ENCODE measurements at regions not wholly inside any gene's neighbourhood (a gene's known extent, or its start where the extent isn't known, plus 50 kb on each side); places are given as distances from the start of the nearest gene placed in this dataset.

DNA sequence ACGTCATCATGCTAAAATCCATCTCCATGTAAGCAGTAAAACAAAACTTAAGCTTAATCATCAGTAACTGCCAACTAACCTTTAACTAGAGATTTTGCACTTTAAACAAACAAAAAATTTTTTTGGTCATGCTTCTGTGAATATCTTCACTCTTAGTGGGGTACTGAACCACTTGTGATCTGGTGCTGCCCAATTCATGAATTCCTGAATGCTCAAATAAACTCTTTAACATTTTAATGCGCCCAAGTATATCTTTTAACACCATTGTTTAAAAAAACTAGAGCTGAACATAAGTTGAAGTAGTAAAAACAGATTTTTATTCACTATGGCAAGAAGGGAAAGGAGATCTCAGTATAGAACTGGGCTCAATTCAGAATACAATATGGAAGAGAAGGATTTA lies 196.9 kb upstream of the USP24 start:
- DNase-seq (ENCODE audit: low spot score): no peak
- intact Hi-C loops (cut with DNase I): no loop called here

DNA sequence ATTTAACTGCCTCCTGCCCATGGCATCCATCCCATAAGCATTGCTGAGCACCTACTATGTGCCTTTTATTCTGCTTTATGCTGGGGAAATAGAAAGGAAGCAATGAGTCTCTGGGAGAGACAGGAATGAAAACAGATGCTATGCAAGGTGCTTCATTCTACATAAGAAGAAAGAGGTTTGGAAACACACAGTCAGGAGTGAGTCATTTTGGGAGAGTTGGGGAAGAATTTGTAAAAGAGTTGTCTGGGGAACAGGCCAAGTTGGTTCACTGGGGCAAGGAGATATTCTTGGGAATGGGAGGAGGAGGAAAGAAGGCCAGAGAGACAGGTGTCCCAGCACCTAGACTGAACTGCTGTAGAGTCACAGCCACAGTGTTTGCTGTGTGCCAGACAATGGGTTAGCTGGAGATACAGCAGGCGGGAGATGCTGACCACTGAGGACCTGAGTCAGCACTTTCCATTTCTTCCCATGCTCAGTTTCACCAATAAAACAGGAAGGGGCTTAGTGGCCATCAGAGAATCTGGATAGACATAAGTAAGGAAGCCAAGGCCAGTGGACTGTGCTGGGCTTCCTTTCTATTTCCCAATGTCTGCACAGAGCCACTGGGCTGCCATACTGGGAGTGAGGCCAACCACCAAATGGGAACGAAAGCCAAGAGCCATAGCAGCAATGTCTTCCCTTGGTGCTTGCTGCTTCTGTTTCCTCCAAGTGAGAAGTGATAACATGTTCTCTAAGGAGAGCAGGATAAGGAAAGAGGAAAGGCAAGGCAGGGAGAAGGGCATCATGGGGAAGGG lies 187.7 kb upstream of the USP24 start:
- intact Hi-C loops (cut with DNase I): no loop called here
- no peak for DNase-seq (ENCODE audit: low spot score)

DNA sequence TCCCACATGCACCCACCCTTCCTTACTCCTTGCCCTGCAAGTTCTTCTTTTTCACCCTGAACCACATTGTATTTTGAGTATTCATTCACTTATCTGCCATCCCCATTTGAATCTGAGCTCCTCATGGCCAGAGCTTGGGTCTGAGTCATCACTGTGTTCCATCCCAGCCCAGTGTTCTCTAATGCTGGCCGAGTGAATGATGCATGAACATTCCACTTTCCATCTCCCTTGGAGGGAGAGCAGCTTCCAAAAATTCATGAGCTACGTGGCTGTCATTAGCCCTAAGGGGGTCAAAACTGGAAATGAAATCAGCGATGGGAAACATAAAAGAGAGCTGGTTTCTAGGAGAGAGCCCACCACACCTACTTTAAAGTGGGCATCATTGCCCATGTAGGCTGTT lies 187.0 kb upstream of the USP24 start:
- intact Hi-C loops (cut with DNase I): no loop called here
- DNase-seq (ENCODE audit: low spot score): no peak

DNA sequence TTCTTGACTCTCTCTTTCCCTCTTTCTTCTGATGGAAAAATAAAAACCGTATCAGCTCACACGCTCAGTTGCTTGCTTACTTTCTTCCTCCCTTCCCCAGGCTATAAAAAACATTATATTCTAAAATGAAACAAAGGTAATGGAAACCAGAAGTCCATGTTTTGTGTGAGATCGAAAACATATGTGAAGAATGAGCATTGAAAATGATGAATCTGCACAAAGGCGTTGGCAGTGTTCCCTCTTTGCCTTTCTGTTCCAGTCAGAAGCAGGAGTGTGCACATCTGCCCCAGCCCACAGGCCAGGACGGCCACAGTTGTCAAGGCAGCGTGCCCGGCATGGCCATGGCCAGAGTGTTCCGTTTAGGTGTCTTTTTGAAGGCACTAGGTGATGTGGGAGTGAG lies 185.3 kb upstream of the USP24 start:
- DNase-seq (ENCODE audit: low spot score): no peak
- intact Hi-C loops (cut with DNase I): no loop called here

DNA sequence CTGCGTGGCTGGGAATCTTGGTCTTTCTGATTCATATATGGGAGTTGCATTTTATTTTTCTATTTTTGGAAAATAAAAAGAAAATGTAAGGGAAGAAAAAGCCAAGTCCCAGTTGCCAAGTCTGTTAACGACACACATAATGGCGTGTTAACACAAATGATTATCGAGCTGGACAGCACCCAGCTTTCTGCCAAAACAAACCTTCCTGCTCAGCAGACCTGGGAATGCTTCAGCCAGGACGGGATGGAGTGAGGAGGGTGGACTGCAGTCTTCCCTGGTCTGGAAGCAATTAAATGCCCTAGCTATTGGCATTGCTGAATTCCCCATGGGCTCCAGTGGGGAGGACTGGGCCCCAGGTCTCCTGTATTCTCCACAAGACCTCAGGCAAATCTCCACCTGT lies 184.2 kb upstream of the USP24 start:
- DNase-seq (ENCODE audit: low spot score): no peak
- intact Hi-C loops (cut with DNase I): no loop called here

DNA sequence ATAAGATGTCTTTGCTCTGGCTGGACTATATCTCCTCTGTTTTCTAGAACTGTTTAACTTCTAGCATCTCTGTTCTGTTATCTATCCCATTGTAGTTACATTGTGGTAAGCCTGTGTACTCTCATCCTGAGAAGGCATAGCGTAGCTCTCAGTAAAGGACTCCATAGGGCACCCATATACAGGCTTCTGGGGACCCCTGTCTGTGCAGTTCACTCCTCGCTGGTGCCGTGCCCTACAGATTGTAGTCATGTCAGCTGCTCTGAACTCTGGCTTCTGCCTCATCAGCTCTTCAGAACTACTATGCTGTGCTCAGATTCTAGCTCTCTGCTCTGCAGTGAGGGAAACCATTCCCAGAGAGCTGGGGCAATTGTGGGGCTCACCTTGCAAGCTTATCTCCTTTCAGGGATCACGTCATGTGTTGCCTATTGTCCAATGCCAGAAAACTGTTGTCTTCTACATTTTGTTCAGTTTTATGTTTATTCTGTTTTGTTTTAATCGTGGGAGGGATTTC lies 181.3 kb upstream of the USP24 start:
- intact Hi-C loops (cut with DNase I): no loop called here
- no peak for DNase-seq (ENCODE audit: low spot score)

DNA sequence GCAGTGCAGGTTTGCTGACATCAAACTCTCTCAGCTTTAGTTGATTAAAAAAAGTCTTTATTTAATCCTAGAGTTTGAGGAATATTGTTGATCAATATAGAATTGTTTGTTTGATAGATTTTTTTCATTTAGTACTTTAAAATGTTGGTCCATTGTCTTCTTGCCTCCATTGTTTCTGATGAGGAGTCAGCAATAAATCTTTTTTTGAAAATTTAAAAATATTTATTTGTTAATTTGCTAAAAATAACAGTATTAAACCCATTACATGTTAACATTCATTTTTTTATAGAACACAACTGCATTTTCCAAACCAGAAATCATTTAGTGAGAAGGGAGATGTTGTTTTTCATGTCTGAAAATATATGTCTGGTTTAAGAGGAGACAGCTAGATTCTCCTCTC lies 173.8 kb upstream of the USP24 start:
- intact Hi-C loops (cut with DNase I): no loop called here

DNA sequence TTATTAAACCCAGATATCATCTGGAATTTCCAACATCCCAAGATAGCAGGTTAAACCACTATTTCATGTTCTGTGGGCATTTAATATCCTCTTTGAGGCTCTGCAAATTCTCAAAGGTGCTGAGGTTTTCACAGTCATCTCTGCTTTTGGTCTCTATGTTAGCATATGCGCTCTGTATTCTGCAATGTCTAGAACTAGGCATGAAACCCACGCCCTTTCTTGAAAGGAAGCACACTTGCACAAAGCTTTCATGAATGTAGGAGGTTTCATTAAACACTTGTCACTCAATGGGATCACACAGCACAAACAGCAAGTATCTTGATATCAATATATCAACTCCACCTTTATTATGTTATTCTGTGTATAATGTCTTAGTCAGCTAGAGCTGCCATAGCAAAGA lies 172.0 kb upstream of the USP24 start:
- intact Hi-C loops (cut with DNase I): no loop called here
- no peak for DNase-seq (ENCODE audit: low spot score)

More for the DNA sequence above, 173.8 kb upstream of the USP24 start:
- DNase-seq (ENCODE audit: low spot score): no peak

DNA sequence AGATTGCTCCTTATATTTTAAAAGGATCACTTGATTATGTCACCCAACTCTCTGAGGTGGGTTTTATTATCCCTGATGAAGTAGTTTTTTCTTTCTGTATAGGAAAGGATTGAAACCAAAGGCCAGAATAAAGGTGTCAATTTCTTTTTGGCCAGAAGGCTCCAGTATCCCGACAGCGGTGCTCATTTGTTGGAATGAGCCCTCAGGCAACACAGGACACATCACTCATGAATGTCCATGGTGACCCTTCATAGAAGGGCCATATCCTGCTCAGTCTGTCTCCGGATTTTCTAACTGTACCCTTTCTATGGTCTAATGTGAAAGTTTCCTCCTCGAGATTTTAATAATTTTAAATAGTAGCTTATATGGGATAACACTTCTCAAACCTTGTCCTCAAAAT lies 171.3 kb upstream of the USP24 start:
- no peak for DNase-seq (ENCODE audit: low spot score)
- intact Hi-C loops (cut with DNase I): no loop called here

DNA sequence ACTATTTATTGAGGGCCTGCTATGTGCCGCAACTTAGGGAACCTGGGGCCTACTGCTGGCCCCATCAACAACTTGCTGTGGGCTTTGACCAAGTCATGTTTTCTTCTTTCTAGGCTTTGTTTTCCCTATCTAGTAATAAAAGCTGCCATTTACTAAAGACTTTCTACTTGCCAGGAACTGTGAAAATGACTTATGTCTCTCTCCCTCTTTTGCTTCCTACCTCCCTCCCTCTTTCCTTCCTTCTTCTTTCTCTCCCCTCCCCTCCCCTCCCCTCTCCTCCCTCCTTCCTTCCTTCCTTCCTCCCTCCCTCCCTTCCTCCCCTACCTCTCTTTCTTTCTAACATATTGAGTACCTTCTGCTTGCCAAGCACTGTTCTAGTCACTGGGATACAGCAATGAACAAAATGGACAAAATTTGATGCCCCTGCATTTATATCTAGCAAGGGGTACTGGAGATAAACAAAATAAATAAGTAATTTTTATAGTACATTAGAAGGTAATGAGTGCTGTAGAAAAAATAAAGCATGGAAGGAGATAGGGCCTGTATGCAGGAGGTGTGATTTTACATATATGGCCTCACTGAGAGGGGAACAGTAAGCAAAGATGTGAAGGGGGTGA lies 170.3 kb upstream of the USP24 start:
- intact Hi-C loops (cut with DNase I): no loop called here
- DNase-seq (ENCODE audit: low spot score): no peak

DNA sequence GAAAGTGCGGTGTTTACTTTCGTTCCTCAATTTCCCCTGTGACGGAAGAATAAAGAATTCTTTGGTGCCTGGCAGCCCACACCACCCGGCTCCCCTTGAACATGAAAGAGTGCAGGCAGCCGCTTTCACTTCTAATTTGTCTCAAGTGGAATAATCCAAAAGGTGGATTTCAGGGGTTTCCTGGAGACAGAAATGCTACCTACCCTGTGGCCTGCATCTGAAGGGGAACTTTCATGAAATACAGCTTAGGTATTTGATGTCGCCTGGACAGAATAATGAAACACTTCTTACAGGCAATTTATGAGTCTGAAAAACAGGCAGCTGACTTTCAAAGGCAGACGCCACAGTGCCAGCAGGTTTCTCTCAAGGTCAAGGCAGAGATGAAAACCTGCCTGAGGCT lies 169.5 kb upstream of the USP24 start:
- intact Hi-C loops (cut with DNase I): no loop called here
- no peak for DNase-seq (ENCODE audit: low spot score)

DNA sequence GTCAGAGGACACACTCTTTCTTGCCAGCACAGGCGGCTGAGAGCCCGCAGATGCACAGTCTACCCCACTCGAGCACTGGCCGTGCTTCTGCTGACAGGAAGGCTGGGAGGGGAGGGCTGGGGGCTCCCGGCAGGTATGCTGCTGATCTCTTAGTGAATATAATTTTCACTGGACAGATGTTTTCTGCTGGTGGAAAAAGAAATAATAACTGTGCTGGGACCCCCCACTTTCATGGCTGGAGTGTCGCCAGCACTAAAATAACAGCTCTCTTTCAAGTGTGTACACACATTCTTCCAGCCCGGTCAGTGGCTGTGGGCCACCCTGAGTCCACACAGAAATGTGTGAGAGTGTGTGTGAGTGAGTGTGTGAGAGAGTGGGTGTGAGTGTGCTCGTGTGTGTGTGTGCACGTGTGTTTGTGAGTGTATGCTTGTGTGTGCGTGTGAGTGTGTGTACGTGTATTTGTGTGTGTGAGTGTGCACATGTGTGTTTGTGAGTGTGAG lies 167.7 kb upstream of the USP24 start:
- no peak for DNase-seq (ENCODE audit: low spot score)
- intact Hi-C loops (cut with DNase I): no loop called here

DNA sequence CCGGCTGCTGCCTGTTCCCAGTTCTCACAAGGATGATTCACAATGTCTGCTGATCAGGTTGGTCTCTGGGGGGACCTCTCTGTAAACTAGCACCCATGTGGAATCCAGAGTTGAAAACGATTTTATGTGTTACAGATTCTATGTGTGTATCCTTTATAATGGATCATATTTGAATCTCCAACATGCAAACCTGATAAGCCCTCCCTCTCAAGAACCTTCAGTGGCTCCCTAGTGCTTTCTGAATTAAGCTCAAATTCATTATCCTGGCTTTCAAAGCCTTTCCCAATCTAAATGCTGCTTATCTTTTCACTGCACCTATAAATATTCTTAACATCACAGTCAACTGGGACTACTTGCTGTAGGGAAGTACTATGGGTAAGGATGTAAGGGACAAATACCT lies 166.8 kb upstream of the USP24 start:
- intact Hi-C loops (cut with DNase I): no loop called here
- DNase-seq (ENCODE audit: low spot score): no peak

DNA sequence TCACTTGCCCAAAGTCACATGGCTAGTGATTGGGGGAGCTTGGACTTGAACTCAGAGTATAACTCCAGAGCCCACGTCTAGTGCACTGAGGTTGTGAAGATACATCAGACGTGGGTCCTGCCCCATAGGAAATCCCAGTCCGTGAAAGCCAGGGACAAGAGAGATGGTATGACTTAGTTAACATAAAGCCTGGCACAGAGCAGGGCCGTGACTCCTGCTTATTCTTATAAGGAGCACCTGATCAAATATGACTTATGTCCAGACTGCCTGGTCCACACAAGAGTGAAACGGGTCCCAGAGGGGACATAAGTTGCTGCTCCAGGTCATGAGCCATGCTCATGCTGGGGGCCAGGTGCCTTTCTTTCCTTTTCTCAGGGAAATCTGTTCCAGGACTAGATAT lies 166.3 kb upstream of the USP24 start:
- no peak for DNase-seq (ENCODE audit: low spot score)
- intact Hi-C loops (cut with DNase I): no loop called here

DNA sequence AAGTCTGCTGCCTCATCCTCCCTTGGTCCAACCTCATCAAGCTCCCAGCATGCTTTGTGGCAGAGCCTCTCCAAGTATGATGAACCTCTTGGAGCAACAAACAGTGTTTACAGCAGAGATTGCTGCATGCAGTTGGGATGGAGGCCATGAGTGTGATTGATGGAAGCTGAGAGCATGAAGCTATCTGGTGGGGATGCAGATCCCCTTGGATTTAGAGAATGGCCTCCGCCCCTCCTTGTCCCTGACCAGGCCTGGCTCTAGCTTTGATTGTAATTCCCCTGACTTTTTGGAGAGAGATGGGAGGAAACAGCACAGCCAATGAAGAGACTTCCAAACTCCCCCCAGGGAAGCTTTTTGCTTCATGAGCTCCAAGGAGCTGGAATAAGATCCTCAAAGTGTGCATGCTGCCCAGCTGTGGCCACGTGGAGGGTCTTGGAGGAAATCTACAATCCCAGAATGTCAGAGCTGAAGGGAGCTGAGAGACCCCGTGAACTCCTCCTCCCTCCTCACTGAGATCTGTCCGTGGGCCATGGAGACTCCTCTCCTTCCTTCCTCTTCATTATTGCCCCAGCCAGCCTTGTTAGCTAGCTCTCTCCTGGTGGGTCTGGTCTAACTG lies 165.3 kb upstream of the USP24 start:
- intact Hi-C loops (cut with DNase I): no loop called here
- no peak for DNase-seq (ENCODE audit: low spot score)

DNA sequence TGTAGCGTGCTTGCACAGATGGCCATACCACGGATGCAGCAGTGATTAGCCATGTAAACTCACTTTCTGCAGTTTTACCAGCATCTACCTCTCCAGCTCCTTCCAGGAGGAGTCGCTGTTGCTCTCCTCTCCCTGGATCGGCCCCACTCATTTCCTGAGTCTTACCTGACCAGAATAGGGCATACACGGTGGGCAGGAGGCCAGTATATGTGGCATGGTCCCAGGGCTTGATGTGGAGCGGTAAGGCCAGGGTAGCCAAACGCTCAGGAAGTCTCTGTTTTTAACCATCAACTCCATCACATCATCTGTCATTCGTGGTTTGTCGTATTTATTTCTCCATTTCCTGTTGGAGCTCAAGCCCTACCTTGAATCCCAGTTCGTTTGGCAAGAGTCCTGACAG lies 163.4 kb upstream of the USP24 start:
- intact Hi-C loops (cut with DNase I): loop anchor here (5.0 kb wide), 1 partner anchor 1204 kb away; no protein-coding TSS in a partner anchor
- DNase-seq (ENCODE audit: low spot score): no peak

DNA sequence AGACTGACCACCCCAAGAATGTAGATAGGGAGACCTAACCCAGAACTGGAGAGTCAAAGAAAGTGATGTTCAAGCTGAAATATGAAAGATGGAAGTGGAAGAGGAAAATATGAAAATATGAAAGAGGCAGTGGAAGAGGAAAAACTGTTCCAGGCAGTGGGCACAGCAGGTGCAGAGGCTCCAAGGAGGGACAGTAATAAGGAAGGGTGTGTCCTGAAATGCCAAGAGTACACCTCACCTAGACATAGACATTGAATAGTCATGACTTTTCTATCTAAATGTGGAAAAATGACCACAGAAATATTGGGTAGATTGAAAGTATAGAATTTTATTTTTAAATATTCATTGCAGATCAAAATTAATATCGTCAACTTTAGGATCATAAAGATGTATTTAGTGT lies 161.7 kb upstream of the USP24 start:
- intact Hi-C loops (cut with DNase I): loop anchor here (5.0 kb wide), 1 partner anchor 1205 kb away; no protein-coding TSS in a partner anchor
- no peak for DNase-seq (ENCODE audit: low spot score)

DNA sequence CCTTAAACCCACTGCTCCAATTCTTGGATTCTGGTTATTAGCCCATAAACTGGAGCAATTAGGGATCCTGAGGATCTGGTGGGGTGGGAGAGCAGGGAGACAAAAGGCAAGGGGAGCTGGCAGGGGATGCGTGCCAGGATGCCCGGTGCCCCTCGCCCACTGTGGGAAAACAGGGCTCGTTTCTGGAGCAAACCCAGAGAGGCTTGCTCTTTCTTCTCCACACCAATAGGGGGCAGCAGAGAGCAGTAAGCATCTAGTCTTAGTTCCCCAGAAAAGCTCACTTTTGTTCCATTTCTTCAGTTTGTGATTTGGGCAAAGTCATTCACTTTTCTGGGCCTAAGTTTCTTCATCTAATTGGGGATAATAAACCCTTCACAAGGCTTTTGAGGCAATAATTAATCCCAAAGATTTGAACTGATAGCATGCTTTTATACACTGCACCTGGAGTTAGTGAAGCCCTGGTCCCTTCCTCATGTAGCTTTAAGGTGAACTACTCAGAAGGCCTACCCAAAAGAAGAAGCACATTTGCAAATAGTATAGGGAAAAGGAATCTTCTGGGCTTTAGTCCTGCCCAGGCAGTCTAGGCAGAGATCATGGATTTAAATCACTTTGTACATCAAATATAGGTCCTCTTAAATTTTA lies 160.6 kb upstream of the USP24 start:
- DNase-seq (ENCODE audit: low spot score): no peak
- intact Hi-C loops (cut with DNase I): loop anchor here (5.0 kb wide), 1 partner anchor 1207 kb away; no protein-coding TSS in a partner anchor

DNA sequence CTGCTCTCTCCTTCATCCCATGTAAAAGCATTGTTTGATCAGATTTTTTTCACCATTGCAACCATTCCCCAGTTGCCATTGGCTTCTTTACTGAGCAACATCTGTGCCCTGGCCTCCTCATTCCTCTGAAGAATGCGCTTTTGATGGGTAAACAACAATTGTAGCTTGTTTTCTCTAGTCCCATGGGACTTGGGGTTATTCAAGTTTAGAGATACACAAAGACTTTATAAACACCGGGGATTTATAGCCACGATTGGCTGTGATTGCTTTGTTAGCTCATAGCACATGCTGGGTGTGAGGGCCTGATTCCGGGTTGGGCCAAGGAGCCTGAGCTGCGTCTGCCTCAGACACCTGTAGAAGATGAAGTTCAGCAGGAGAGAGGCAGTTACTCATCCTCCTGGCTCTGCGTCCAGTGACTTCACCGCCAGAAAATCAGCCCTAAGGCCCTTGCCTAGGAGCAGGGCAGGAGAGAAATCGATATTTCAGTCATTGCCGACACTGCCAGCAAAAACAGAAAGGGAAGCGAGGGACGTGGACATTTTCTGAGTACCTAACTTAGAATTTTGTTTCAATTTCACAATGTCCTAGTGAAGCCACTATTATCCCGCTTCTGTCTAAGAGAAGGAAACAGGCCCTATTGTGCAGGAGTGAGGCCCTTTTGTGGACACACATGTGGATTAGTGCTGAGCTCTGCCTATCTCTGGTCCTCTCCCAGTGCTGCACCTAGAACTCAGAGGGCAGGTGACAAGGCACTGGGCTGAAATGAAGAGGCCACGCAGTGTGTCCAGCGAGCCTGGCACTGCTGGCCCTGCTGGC lies 159.8 kb upstream of the USP24 start:
- DNase-seq (ENCODE audit: low spot score): no peak
- intact Hi-C loops (cut with DNase I): loop anchor here (5.0 kb wide), 1 partner anchor 1207 kb away; no protein-coding TSS in a partner anchor

Measured in cardiac septum (tissue), 1 donor.